Ovary (tissue), 7 donors: ENCODE measurements at regions not wholly inside any gene's neighbourhood (a gene's known extent, or its start where the extent isn't known, plus 50 kb on each side); places are given as distances from the start of the nearest gene placed in this dataset.

ENCODE experiments used
- DNase-seq, 5 donors: peaks; one replicate each; pipeline ENCODE4 v3.0.0-alpha.2; 2019 to 2020
- H3K27ac ChIP-seq, 2 donors: fragments of 200-600 bp; one replicate each; pipeline versions ENCODE4 v1.5.1 to v1.8.0; 2019 to 2022
- H3K27me3 ChIP-seq: fragments of 200-600 bp; one replicate; pipeline ENCODE4 v1.8.0; 2022
- H3K36me3 ChIP-seq: fragments of 200-600 bp; sonication (generic); one replicate; pipeline ENCODE4 v1.5.1; 2019
- H3K4me1 ChIP-seq: one replicate; pipeline ENCODE4 v1.8.1; 2013; ENCODE audit warnings: mild to moderate bottlenecking, moderate library complexity; ENCODE audit not compliant: insufficient read depth
- H3K4me3 ChIP-seq: fragments of 200-600 bp; sonication (generic); one replicate; pipeline ENCODE4 v1.5.1; 2017
- H3K9me3 ChIP-seq, 2 donors: fragments of 200-600 bp in 1 of 2; sonication (generic) in 1 of 2; one replicate each; pipeline versions ENCODE4 v1.5.1 to v1.8.1; 2013 to 2019; ENCODE audit warnings: mild to moderate bottlenecking in 1 of 2, moderate library complexity in 1 of 2
- EP300 ChIP-seq: sonication (generic); formaldehyde crosslinking; IDR thresholded peaks from one replicate; pipeline ENCODE4 v1.6.1; 2017; ENCODE audit warnings: antibody characterized with exemption
- POLR2A ChIP-seq: fragments of 450-650 bp; IDR thresholded peaks from one replicate; pipeline ENCODE4 v1.6.1; 2017; ENCODE audit warnings: antibody characterized with exemption, mild to moderate bottlenecking, moderate library complexity
- WGBS, 3 donors: extraction: QIAGEN DNeasy Blood & Tissue Kit in 1 of 3; methylation state at CpG; one replicate each; pipeline versions ENCODE4 v1.1.5 to v1.1.7; 2013 to 2017; 5-methylcytosine and 5-hydroxymethylcytosine counted together
- intact Hi-C, 4 donors: fragments of 100-400 bp; cut with DNase I; formaldehyde crosslinking; loops; one replicate each; pipeline versions ENCODE4 v1.11.0 to v1.15.1; 2022 to 2023
- TF ChIP-seq, protein P1 (sequence below), 3 donors: fragments of 450-650 bp in 2 of 3; fragments of 200-600 bp in 1 of 3; IDR thresholded peaks; one replicate each; pipeline versions ENCODE4 v1.5.1 to v1.8.0; 2016 to 2022; ENCODE audit warnings: antibody characterized with exemption in 3 of 3, mild to moderate bottlenecking in 1 of 3
- donor health status: DM: no; HTN: no; CAD: no; lungs with moderate emphysema.
- donor health status: DM: no; HTN: no; CAD: no.
- donor health status: Bipolar disorder and iron deficiency.
- donor health status: DM: no; HTN: no; CAD: no.
- donor health status: DM: yes; HTN: yes; CAD: no.

- intact Hi-C loops = no loop called here
- H3K4me3 ChIP-seq = no peak overlapping the region
- H3K4me1 ChIP-seq = peaks cover 6% of the 10 kb centered on the region
- no peaks in the 10 kb centered on the region for H3K9me3 ChIP-seq
- no peaks in the 10 kb centered on the region for H3K36me3 ChIP-seq
- DNase-seq = no peak
- H3K27ac ChIP-seq = no peak overlapping the region
- WGBS, 3 donors = 1 to 3% (median 2%) methylated on average over 2 of the region's 2 CpGs
- no peaks in the 10 kb centered on the region for H3K27me3 ChIP-seq
- TF ChIP-seq EP300 (no peak), POLR2A (no peak)
- TF ChIP-seq, protein P1, sequence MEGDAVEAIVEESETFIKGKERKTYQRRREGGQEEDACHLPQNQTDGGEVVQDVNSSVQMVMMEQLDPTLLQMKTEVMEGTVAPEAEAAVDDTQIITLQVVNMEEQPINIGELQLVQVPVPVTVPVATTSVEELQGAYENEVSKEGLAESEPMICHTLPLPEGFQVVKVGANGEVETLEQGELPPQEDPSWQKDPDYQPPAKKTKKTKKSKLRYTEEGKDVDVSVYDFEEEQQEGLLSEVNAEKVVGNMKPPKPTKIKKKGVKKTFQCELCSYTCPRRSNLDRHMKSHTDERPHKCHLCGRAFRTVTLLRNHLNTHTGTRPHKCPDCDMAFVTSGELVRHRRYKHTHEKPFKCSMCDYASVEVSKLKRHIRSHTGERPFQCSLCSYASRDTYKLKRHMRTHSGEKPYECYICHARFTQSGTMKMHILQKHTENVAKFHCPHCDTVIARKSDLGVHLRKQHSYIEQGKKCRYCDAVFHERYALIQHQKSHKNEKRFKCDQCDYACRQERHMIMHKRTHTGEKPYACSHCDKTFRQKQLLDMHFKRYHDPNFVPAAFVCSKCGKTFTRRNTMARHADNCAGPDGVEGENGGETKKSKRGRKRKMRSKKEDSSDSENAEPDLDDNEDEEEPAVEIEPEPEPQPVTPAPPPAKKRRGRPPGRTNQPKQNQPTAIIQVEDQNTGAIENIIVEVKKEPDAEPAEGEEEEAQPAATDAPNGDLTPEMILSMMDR (IDR thresholded peaks at IDR 0.05) = no peak
Observed at GRCh38 chr5:117888688-117889087, 1099.7 kb downstream of the DTWD2 start.

- intact Hi-C loops = no loop called here
- no peaks in the 10 kb centered on the region for H3K4me1 ChIP-seq
- H3K36me3 ChIP-seq = no peaks in the 10 kb centered on the region
- WGBS, 3 donors = 82 to 86% (median 84%) methylated on average over 4 of the region's 4 CpGs
- no peak overlapping the region for H3K27ac ChIP-seq
- no peak for DNase-seq
- no peak overlapping the region for H3K4me3 ChIP-seq
- TF ChIP-seq POLR2A (no peak), EP300 (no peak)
- TF ChIP-seq, protein P1 (IDR thresholded peaks at IDR 0.05) = no peak
- H3K9me3 ChIP-seq = no peaks in the 10 kb centered on the region
- no peaks in the 10 kb centered on the region for H3K27me3 ChIP-seq
Observed at GRCh38 chr5:117881426-117882230, 1106.7 kb downstream of the DTWD2 start.

- Histone ChIP-seq H3K27ac (no peak overlapping the region), H3K4me3 (no peak overlapping the region), H3K36me3 (no peaks in the 10 kb centered on the region), H3K9me3 (no peaks in the 10 kb centered on the region), H3K4me1 (no peaks in the 10 kb centered on the region), H3K27me3 (no peaks in the 10 kb centered on the region)
- DNase-seq = no peak
- intact Hi-C loops = no loop called here
- TF ChIP-seq POLR2A = no peak
- no peak for TF ChIP-seq EP300
- TF ChIP-seq, protein P1 (IDR thresholded peaks at IDR 0.05) = no peak
Observed at GRCh38 chr5:117880932-117881331, 1107.4 kb downstream of the DTWD2 start.

DNA sequence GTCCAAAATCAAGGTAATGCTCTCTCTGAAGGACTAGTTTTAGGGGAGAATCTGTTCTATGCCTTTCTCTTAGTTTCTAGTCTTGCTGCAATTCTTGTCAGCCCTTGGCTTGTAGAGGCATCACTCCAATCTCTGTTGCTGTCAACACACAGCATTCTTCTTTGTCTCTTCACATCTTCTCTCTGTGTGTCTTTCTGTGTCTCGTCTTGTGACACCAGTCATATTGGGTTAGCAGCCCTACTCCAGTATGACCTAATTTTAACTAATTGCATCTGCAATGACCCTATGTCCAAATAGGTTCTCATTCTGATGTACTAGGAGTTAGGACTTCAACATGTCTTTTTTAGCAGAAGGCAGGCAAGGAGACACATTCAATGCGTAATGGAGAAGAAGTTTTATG is 1110.6 kb downstream of the DTWD2 start:
- H3K27me3 ChIP-seq = no peaks in the 10 kb centered on the region
- no peak for DNase-seq
- no peaks in the 10 kb centered on the region for H3K9me3 ChIP-seq
- TF ChIP-seq, protein P1 (IDR thresholded peaks at IDR 0.05) = no peak
- no peak for TF ChIP-seq POLR2A
- TF ChIP-seq EP300 = no peak
- H3K36me3 ChIP-seq = no peaks in the 10 kb centered on the region
- H3K4me1 ChIP-seq = no peaks in the 10 kb centered on the region
- no peak overlapping the region for H3K4me3 ChIP-seq
- intact Hi-C loops = no loop called here
- 91 to 97% (median 97%) methylated on average over 2 of the region's 2 CpGs for WGBS, 3 donors
- H3K27ac ChIP-seq = no peak overlapping the region
